T-cell (primary cell): ENCODE measurements at regions not wholly inside any gene's neighbourhood (a gene's known extent, or its start where the extent isn't known, plus 50 kb on each side); places are given as distances from the start of the nearest gene placed in this dataset.

Source experiments
- ATAC-seq, 4 experiments: fragments of 200-7000 bp in 3 of 4; fragments of 150-1000 bp in 1 of 4; cut with Tn5 transposase; replicated peaks in 1 of 4; 1 replicate in 3 of 4; 2 replicates in 1 of 4; pipeline ENCODE4 v1.10.0; 2021; ENCODE audit warnings: moderate library complexity in 3 of 4, mild to moderate bottlenecking in 2 of 4, moderate number of reproducible peaks in 1 of 4
- CTCF ChIA-PET, 2 donors: fragments of 300-600 bp; sonication (Branson Sonifier 250); formaldehyde crosslinking; loops; one replicate each; lab custom pipeline; 2022; ENCODE audit warnings: antibody characterized with exemption in 2 of 2; lab: Charles Lee
- POLR2A ChIA-PET, 2 donors: fragments of 300-600 bp; sonication (Branson Sonifier 250); formaldehyde crosslinking; loops; one replicate each; lab custom pipeline; 2022; ENCODE audit warnings: antibody characterized with exemption in 2 of 2; lab: Charles Lee
- DNase-seq, 35 experiments: peaks; one replicate each; pipeline versions ENCODE4 v3.0.0 to v3.0.0-alpha.2; 2013 to 2023
- H3K27ac ChIP-seq: one replicate; pipeline ENCODE4 v1.5.1; 2013; ENCODE audit warnings: low read length
- H3K27me3 ChIP-seq, 2 experiments: replicated peaks in 1 of 2; 1 replicate in 1 of 2; 2 replicates in 1 of 2; pipeline versions ENCODE4 v1.6.1 to v1.7.0; 2013; ENCODE audit warnings: low read length in 1 of 2, mixed read lengths in 1 of 2; ENCODE audit not compliant: control insufficient read depth in 2 of 2, insufficient read depth in 2 of 2; ENCODE audit errors: extremely low read depth in 1 of 2
- H3K36me3 ChIP-seq, 2 donors: 1 replicate in 1 of 2; 2 replicates in 1 of 2; pipeline versions ENCODE4 v1.6.1 to v1.7.0; 2013; ENCODE audit warnings: low read length in 1 of 2; ENCODE audit not compliant: control insufficient read depth in 2 of 2, insufficient read depth in 1 of 2; ENCODE audit errors: extremely low read depth in 1 of 2
- H3K4me1 ChIP-seq, 2 experiments: 1 replicate in 1 of 2; 2 replicates in 1 of 2; pipeline versions ENCODE4 v1.6.1 to v1.7.0; 2013; ENCODE audit warnings: low read length in 2 of 2, mixed read lengths in 1 of 2; ENCODE audit not compliant: insufficient read depth in 2 of 2, control insufficient read depth in 1 of 2; ENCODE audit errors: extremely low read depth in 1 of 2
- H3K4me3 ChIP-seq, 2 donors: 1 replicate in 1 of 2; 2 replicates in 1 of 2; pipeline versions ENCODE4 v1.5.1 to v1.7.0; 2013; ENCODE audit warnings: mild to moderate bottlenecking in 2 of 2, low read length in 1 of 2, moderate library complexity in 1 of 2; ENCODE audit not compliant: control insufficient read depth in 1 of 2; ENCODE audit errors: extremely low read depth in 1 of 2
- H3K9me3 ChIP-seq: 2 replicates; pipeline ENCODE4 v1.7.0; 2013
- H3K27ac Mint-ChIP-seq, 2 donors: one replicate each; pipeline ENCODE4 v1.8.0; 2020 to 2021; ENCODE audit warnings: mild to moderate bottlenecking in 2 of 2, mixed read lengths in 2 of 2
- H3K27me3 Mint-ChIP-seq, 2 donors: one replicate each; pipeline ENCODE4 v1.8.0; 2021 to 2022; ENCODE audit warnings: mixed read lengths in 2 of 2
- H3K36me3 Mint-ChIP-seq: one replicate; pipeline ENCODE4 v1.8.0; 2021; ENCODE audit warnings: mixed read lengths
- H3K4me1 Mint-ChIP-seq, 3 donors: one replicate each; pipeline ENCODE4 v1.8.0; 2020 to 2022; ENCODE audit warnings: mixed read lengths in 3 of 3, mild to moderate bottlenecking in 1 of 3
- H3K4me3 Mint-ChIP-seq, 3 donors: one replicate each; pipeline ENCODE4 v1.8.0; 2020 to 2022; ENCODE audit warnings: mild to moderate bottlenecking in 3 of 3, mixed read lengths in 3 of 3, moderate library complexity in 3 of 3
- H3K9me3 Mint-ChIP-seq, 3 donors: one replicate each; pipeline ENCODE4 v1.8.0; 2020 to 2022; ENCODE audit warnings: mixed read lengths in 3 of 3
- WGBS: methylation state at CpG from one replicate; pipeline ENCODE4 v1.1.5; 2013; ENCODE audit warnings: missing lambda C conversion rate; ENCODE audit not compliant: insufficient coverage; 5-methylcytosine and 5-hydroxymethylcytosine counted together

- Mint-ChIP-seq H3K27ac (no peak overlapping the region), H3K9me3 (no peaks in the 10 kb centered on the region), H3K36me3 (no peaks in the 10 kb centered on the region), H3K4me3 (no peak overlapping the region), H3K27me3 (peaks cover 7 to 14% of the 10 kb centered on the region in 2 donors), H3K4me1 (no peaks in the 10 kb centered on the region)
- POLR2A ChIA-PET = no interaction called here
- ATAC-seq = no peak
- peaks cover 0 to 36% of the 10 kb centered on the region in 2 experiments for H3K27me3 ChIP-seq
- H3K27ac ChIP-seq = no peak overlapping the region
- no peaks in the 10 kb centered on the region for H3K36me3 ChIP-seq
- H3K4me1 ChIP-seq = no peaks in the 10 kb centered on the region
- CTCF ChIA-PET = no interaction called here
- WGBS = 81% methylated on average over 11 of the region's 12 CpGs
- DNase-seq = no peak
- no peaks in the 10 kb centered on the region for H3K9me3 ChIP-seq
- no peak overlapping the region for H3K4me3 ChIP-seq
Observed at GRCh38 chr9:134231330-134231745, 67.0 kb upstream of the RNU6ATAC start.

GRCh38 chr9:134231767-134232166, 67.4 kb upstream of the RNU6ATAC start:
- no peaks in the 10 kb centered on the region for H3K4me1 Mint-ChIP-seq
- no peak overlapping the region for H3K4me3 Mint-ChIP-seq
- ChIA-PET POLR2A (no interaction called here), CTCF (no interaction called here)
- Histone ChIP-seq H3K27me3 (peaks cover 0 to 36% of the 10 kb centered on the region in 2 experiments), H3K27ac (no peak overlapping the region), H3K36me3 (no peaks in the 10 kb centered on the region), H3K9me3 (no peaks in the 10 kb centered on the region), H3K4me1 (no peaks in the 10 kb centered on the region), H3K4me3 (no peak overlapping the region)
- WGBS = 73% methylated on average over 3 of the region's 8 CpGs
- no peaks in the 10 kb centered on the region for H3K36me3 Mint-ChIP-seq
- H3K27me3 Mint-ChIP-seq = peaks cover 7 to 14% of the 10 kb centered on the region in 2 donors
- no peaks in the 10 kb centered on the region for H3K9me3 Mint-ChIP-seq
- DNase-seq (no peak), ATAC-seq (no peak)
- no peak overlapping the region for H3K27ac Mint-ChIP-seq

GRCh38 chr9:134233022-134233421, 68.7 kb upstream of the RNU6ATAC start:
- peaks cover 0 to 45% of the 10 kb centered on the region in 2 experiments for H3K27me3 ChIP-seq
- H3K27me3 Mint-ChIP-seq = peaks cover 4 to 10% of the 10 kb centered on the region in 2 donors
- no peaks in the 10 kb centered on the region for H3K4me1 ChIP-seq
- no peak for ATAC-seq
- H3K4me3 ChIP-seq = no peak overlapping the region
- no peak overlapping the region for H3K4me3 Mint-ChIP-seq
- H3K36me3 Mint-ChIP-seq = no peaks in the 10 kb centered on the region
- no peaks in the 10 kb centered on the region for H3K4me1 Mint-ChIP-seq
- no peak for DNase-seq
- H3K27ac Mint-ChIP-seq = no peak overlapping the region
- no peaks in the 10 kb centered on the region for H3K9me3 ChIP-seq
- ChIA-PET POLR2A (no interaction called here), CTCF (no interaction called here)
- WGBS = 41% methylated on average over 15 of the region's 16 CpGs
- no peaks in the 10 kb centered on the region for H3K9me3 Mint-ChIP-seq
- H3K27ac ChIP-seq = no peak overlapping the region
- H3K36me3 ChIP-seq = no peaks in the 10 kb centered on the region

- no peak overlapping the region for H3K27ac ChIP-seq
- H3K4me3 Mint-ChIP-seq = no peak overlapping the region
- peaks cover 0 to 55% of the 10 kb centered on the region in 2 experiments for H3K27me3 ChIP-seq
- POLR2A ChIA-PET = no interaction called here
- DNase-seq (no peak), ATAC-seq (peak in 1 of 4 experiments; percentile 16)
- peaks cover 3 to 12% of the 10 kb centered on the region in 2 donors for H3K27me3 Mint-ChIP-seq
- no peaks in the 10 kb centered on the region for H3K4me1 ChIP-seq
- H3K9me3 ChIP-seq = no peaks in the 10 kb centered on the region
- H3K9me3 Mint-ChIP-seq = no peaks in the 10 kb centered on the region
- 80% methylated on average over 16 of the region's 21 CpGs for WGBS
- H3K36me3 ChIP-seq = no peaks in the 10 kb centered on the region
- H3K4me1 Mint-ChIP-seq = no peaks in the 10 kb centered on the region
- H3K36me3 Mint-ChIP-seq = no peaks in the 10 kb centered on the region
- CTCF ChIA-PET = no interaction called here
- H3K27ac Mint-ChIP-seq = no peak overlapping the region
- no peak overlapping the region for H3K4me3 ChIP-seq
Observed at GRCh38 chr9:134234001-134234660, 69.8 kb upstream of the RNU6ATAC start.

GRCh38 chr9:134234687-134235359, 70.5 kb upstream of the RNU6ATAC start:
- no peaks in the 10 kb centered on the region for H3K4me1 Mint-ChIP-seq
- CTCF ChIA-PET = no interaction called here
- H3K9me3 ChIP-seq = no peaks in the 10 kb centered on the region
- DNase-seq (no peak), ATAC-seq (no peak)
- H3K4me3 Mint-ChIP-seq = no peak overlapping the region
- H3K4me1 ChIP-seq = no peaks in the 10 kb centered on the region
- no peak overlapping the region for H3K27ac ChIP-seq
- H3K9me3 Mint-ChIP-seq = no peaks in the 10 kb centered on the region
- H3K27ac Mint-ChIP-seq = no peak overlapping the region
- no peaks in the 10 kb centered on the region for H3K36me3 ChIP-seq
- peaks cover 0 to 55% of the 10 kb centered on the region in 2 experiments for H3K27me3 ChIP-seq
- peaks cover 3 to 12% of the 10 kb centered on the region in 2 donors for H3K27me3 Mint-ChIP-seq
- WGBS = 84% methylated on average over 20 of the region's 21 CpGs
- POLR2A ChIA-PET = no interaction called here
- no peak overlapping the region for H3K4me3 ChIP-seq
- no peaks in the 10 kb centered on the region for H3K36me3 Mint-ChIP-seq

- Histone ChIP-seq H3K36me3 (no peaks in the 10 kb centered on the region), H3K4me1 (no peaks in the 10 kb centered on the region), H3K9me3 (no peaks in the 10 kb centered on the region), H3K27me3 (peaks cover 0 to 57% of the 10 kb centered on the region in 2 experiments), H3K4me3 (no peak overlapping the region), H3K27ac (no peak overlapping the region)
- no peaks in the 10 kb centered on the region for H3K4me1 Mint-ChIP-seq
- WGBS = 92% methylated on average over 8 of the region's 16 CpGs
- H3K27ac Mint-ChIP-seq = no peak overlapping the region
- no peaks in the 10 kb centered on the region for H3K36me3 Mint-ChIP-seq
- POLR2A ChIA-PET = no interaction called here
- CTCF ChIA-PET = interaction anchor here in 1 of 2 donors (0.6 kb wide), 1 partner anchor 1554 kb away, joined by 7 read pairs; no protein-coding TSS in a partner anchor
- H3K4me3 Mint-ChIP-seq = no peak overlapping the region
- peaks cover 3 to 14% of the 10 kb centered on the region in 2 donors for H3K27me3 Mint-ChIP-seq
- no peak for ATAC-seq
- DNase-seq = no peak
- H3K9me3 Mint-ChIP-seq = no peaks in the 10 kb centered on the region
Observed at GRCh38 chr9:134235366-134235765, 71.0 kb upstream of the RNU6ATAC start.
